HG03571 (cell line): ENCODE measurements at regions not wholly inside any gene's neighbourhood (a gene's known extent, or its start where the extent isn't known, plus 50 kb on each side); places are given as distances from the start of the nearest gene placed in this dataset.
"Not testable (repeated sequence)": the region's sequence is repeated elsewhere in the genome, so short reads cannot be mapped to it uniquely, and the experiment has no call there.

Experiments used
- ATAC-seq: cut with Tn5 transposase; IDR thresholded peaks from one replicate; pipeline ENCODE4 v1.9.1; 2021; ENCODE audit not compliant: unreplicated experiment

- no peak for ATAC-seq
Measured at GRCh38 chr5:5902678-5903646, 475.4 kb downstream of the MED10 start.

DNA sequence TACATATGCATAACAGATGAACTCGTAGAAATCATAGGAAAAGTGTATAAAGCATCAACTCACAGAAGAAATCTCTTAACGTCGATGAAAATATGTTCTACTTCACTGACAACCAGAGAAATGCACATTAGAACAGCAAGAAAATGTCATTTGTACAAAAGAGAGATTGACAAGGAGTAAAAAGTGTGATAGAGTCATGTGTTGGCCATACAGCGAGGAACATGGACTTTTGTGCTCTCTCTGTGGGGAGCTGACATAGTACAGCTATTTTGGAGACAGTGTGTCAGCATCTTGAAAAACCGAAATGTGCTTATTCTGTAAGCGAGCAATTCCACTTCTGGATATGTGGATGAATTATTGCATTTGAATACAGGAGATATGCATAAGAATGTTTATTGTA lies 477.9 kb downstream of the ICE1 start:
- ATAC-seq: no peak

- no peak for ATAC-seq
Measured at GRCh38 chr5:5899716-5900115, 477.2 kb downstream of the ICE1 start.

- ATAC-seq: no peak
Measured at GRCh38 chr5:5888284-5888683, 465.8 kb downstream of the ICE1 start.

DNA sequence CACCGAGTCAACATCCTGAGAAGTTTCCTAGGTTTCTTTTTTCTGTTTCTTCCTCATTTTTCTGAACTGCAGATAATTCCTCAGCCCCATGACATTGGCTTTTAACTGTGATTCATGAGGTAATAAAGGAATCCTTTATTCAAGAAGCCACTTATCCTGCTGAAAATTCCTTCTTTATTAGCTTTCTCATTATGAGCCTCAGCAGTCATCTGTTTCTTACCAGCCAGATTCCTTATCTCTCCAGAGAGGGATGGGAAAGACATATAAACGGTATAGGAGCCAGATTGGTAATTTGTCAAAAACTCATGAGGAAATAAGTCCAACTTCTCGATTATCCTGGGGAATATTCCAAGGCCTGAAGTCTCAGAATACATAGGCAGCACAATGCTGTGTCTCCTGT lies 465.4 kb downstream of the ICE1 start:
- ATAC-seq: no peak

DNA sequence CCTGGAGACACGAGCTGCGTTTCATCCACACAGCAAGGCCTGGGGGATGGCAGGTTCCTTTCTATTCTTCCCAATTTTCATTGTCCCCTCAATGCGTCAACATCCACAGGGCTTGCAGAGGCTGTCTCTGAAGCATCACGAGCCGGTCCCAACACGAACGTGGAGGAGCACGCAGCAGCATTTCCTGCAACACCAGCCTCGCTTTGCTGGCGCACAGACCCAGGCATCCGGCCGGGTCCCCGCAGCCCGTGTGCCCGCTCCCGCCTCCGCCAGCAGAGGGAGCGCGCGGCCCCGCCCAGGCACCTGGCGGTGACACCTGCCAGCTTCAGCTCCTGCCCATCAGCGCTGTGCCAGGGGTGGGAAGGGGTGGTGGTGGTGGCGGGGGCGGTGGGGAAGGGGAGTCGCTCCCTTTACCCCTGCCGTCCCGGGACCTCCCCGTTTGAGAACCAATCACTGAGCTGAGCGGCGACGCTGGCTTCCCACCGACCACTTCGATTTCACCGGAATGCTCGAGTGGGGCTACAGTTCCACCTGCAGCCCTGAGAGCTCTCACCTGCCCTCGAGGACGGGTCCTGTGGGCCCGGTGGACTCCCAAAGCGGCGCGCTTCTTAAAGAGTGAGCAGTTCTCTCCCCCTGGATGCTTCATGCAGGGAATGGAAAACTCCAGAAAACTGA lies 464.5 kb downstream of the ICE1 start:
- no peak for ATAC-seq

GRCh38 chr5:5886353-5886752 lies 463.9 kb downstream of the ICE1 start:
- ATAC-seq: no peak

DNA sequence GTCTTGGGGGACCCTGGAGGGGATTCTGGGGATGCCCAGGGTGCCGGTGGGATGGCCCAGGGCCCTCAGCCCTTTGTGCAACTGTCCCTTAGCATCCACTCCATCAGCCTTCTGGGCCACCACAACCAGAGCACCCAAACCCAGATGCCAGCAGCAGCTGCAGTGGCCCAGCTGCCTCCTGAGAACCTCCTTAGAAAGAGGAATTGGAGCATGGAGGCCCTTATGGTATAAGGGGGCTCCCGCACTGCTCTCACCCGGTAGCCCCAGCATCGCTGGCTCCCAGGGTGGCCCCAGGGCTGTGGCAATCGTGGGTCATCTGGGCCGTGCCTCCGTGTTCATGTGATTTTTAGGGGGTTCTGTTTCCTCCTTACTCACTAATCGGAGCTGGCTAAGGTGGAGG lies 463.3 kb downstream of the ICE1 start:
- ATAC-seq: no peak

- ATAC-seq: no peak
Measured at GRCh38 chr5:5884593-5884992, 462.1 kb downstream of the ICE1 start.

- ATAC-seq: no peak
Measured at GRCh38 chr5:5883562-5883961, 461.1 kb downstream of the ICE1 start.

DNA sequence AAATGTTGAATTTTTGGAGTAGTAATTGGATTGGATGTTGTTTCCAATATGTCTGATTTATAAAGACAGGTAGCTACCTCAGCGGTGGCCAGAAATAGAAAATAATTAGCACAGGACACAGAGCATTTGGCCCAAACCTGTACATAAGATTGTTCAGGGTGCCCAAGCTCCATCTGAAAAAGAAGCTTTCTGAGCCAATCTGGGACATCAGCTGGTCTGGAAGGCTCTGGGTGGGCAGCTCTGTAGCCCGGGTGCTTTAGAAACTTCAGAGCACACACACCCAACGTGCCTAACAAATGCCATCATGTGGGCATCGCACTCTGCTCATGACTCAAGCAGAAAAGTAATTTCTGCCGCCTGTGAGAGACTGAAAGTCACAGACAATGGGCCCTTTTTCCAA lies 460.7 kb downstream of the ICE1 start:
- no peak for ATAC-seq

DNA sequence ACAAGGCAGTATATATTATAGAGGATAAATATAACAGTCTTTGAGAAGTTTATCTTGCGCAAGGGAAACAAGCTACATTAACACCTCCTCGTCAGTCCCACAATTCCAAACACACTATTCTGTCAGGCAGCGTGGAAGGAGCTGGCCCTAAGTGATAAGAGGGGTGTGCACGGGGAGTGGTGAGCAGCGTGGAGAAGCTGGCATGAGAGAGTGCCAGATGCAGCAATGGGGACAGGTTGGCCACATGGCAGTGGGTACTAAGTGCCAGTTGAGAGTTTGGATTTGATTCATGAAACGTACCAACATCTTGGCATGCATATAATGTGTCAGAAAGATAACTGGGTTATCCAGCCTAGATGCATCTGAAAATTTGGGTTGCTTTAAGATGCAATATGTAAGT lies 460.2 kb downstream of the ICE1 start:
- no peak for ATAC-seq

GRCh38 chr5:5881294-5881693 lies 458.8 kb downstream of the ICE1 start:
- no peak for ATAC-seq

GRCh38 chr5:5880077-5880763 lies 457.7 kb downstream of the ICE1 start:
- no peak for ATAC-seq

DNA sequence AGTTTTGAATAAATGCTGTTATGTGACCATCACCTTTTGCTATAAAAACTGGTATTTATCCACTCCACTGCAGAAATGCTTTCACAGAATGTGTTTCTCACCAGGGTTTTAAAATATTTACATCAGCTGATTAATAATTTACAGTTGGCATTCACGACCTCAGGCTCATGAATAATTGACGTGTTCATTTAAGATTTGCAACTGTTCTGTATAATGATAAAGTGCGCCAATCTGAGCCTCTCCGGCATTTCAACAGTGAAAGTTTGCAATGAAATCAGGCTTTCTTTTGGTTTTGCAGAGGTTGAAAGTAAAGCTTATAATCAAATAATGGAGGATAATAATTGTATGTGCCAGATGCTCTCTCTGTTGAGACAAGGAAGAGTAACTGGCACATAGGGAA lies 434.9 kb downstream of the ICE1 start:
- ATAC-seq: no peak

DNA sequence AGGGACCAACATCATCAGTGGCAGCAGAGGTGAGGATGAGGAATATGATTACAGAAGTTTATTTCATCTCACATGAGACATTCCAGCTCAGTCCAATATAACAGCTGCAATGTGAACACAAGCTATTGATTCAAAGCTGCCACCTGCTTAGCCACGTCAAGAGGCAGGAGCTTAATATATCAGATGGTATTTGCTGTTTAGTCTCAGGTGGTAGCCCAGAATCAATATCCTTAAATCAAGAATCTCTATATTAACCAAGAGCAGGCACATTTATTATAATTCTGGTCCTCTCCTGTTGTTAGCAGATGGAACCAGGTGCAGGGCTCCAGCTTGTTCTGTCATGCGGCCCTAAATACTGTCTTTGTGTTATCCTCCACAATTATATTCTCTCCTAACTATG lies 431.6 kb downstream of the ICE1 start:
- ATAC-seq: no peak

- ATAC-seq: no peak
Measured at GRCh38 chr5:5838493-5838892, 416.0 kb downstream of the ICE1 start.

GRCh38 chr5:5831622-5832021 lies 409.1 kb downstream of the ICE1 start:
- not testable (repeated sequence) for ATAC-seq

- ATAC-seq: no peak
Measured at GRCh38 chr5:5828619-5829018, 406.1 kb downstream of the ICE1 start.

- no peak for ATAC-seq
Measured at GRCh38 chr5:5826911-5827310, 404.4 kb downstream of the ICE1 start.

- no peak for ATAC-seq
Measured at GRCh38 chr5:5822729-5823257, 400.3 kb downstream of the ICE1 start.
